GM23338 (cell line): ENCODE measurements at regions not wholly inside any gene's neighbourhood (a gene's known extent, or its start where the extent isn't known, plus 50 kb on each side); places are given as distances from the start of the nearest gene placed in this dataset.

Experiments used
- CREB1 ChIP-seq: fragments of 250-450 bp; sonication (Bioruptor Pico); IDR thresholded peaks from 2 replicates; pipeline ENCODE4 v1.5.0; 2020; ENCODE audit warnings: low read depth, mild to moderate bottlenecking, moderate library complexity
- EZH2 ChIP-seq: fragments of 200-600 bp; sonication (generic); IDR thresholded peaks from one replicate; pipeline ENCODE4 v1.8.0; 2017; ENCODE audit warnings: antibody characterized with exemption, mild to moderate bottlenecking, low read depth; ENCODE audit not compliant: unreplicated experiment
- REST ChIP-seq: IDR thresholded peaks from one replicate; pipeline ENCODE4 v1.6.1; 2018; ENCODE audit warnings: antibody characterized with exemption; ENCODE audit not compliant: unreplicated experiment
- TF ChIP-seq, protein P1 (sequence below), 2 experiments: fragments of 200-600 bp in 1 of 2; sonication (generic) in 1 of 2; conservative IDR thresholded peaks; 2 replicates each; pipeline versions ENCODE4 v1.5.1 to v1.6.1; 2016 to 2017; ENCODE audit warnings: antibody characterized with exemption in 2 of 2, low read depth in 2 of 2, mild to moderate bottlenecking in 2 of 2, moderate library complexity in 1 of 2

DNA sequence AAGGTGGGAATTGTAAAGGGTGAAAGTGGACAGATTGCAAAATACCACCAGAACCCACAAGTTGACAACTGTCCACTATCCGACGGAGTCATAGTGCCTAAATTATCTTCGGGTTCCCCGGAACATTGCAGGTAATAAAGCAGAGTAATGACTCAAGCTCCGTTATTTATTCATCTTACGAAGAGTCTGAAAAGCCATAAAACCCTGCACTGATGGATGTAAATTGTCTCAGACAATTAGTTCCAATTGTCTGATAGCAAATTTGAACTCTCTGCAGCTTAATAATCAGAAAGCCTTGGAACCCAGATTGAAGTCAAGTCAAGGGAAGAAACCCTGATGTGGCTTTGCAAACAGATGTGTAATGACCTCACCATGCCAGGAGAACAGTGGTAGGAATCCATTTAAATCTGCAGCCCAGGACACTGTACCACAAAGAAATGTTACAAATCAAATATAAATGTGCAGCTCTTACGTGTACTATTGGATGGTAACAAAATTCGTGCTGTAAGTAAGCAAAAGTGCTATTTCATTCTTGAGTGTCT lies 437.3 kb upstream of the SOX11 start:
- TF ChIP-seq, protein P1, sequence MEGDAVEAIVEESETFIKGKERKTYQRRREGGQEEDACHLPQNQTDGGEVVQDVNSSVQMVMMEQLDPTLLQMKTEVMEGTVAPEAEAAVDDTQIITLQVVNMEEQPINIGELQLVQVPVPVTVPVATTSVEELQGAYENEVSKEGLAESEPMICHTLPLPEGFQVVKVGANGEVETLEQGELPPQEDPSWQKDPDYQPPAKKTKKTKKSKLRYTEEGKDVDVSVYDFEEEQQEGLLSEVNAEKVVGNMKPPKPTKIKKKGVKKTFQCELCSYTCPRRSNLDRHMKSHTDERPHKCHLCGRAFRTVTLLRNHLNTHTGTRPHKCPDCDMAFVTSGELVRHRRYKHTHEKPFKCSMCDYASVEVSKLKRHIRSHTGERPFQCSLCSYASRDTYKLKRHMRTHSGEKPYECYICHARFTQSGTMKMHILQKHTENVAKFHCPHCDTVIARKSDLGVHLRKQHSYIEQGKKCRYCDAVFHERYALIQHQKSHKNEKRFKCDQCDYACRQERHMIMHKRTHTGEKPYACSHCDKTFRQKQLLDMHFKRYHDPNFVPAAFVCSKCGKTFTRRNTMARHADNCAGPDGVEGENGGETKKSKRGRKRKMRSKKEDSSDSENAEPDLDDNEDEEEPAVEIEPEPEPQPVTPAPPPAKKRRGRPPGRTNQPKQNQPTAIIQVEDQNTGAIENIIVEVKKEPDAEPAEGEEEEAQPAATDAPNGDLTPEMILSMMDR (conservative IDR thresholded peaks at IDR 0.05; ENCODE audit: low read depth in 2 of 2), result no peak
- TF ChIP-seq EZH2 (no peak), REST (no peak), CREB1 (no peak)
